CD4-positive, alpha-beta T cell treated with Interleukin-1 beta for 1 hour (primary cell): ENCODE measurements at regions not wholly inside any gene's neighbourhood (a gene's known extent, or its start where the extent isn't known, plus 50 kb on each side); places are given as distances from the start of the nearest gene placed in this dataset.
"Not testable (repeated sequence)": the region's sequence is repeated elsewhere in the genome, so short reads cannot be mapped to it uniquely, and the experiment has no call there.

ENCODE experiments used
- DNase-seq, 2 donors: peaks; one replicate each; pipeline ENCODE4 v3.0.0-alpha.2; 2020 to 2022

GRCh38 chr16:55044201-55044975, 113.7 kb downstream of the IRX5 start:
- DNase-seq, result no peak

- DNase-seq, result no peak
These were observed 114.7 kb downstream of the IRX5 start for GRCh38 chr16:55045329-55045728.

GRCh38 chr16:55045756-55046460, 115.2 kb downstream of the IRX5 start:
- DNase-seq, result no peak

- no peak for DNase-seq
These were observed 115.8 kb downstream of the IRX5 start for GRCh38 chr16:55046513-55046912.

- DNase-seq, result no peak
These were observed 116.3 kb downstream of the IRX5 start for GRCh38 chr16:55046916-55047315.

GRCh38 chr16:55047331-55047730, 116.7 kb downstream of the IRX5 start:
- no peak for DNase-seq

- no peak for DNase-seq
These were observed 117.3 kb downstream of the IRX5 start for GRCh38 chr16:55047903-55048497.

- DNase-seq, result no peak
These were observed 118.1 kb downstream of the IRX5 start for GRCh38 chr16:55048745-55049144.

- no peak for DNase-seq
These were observed 121.1 kb downstream of the IRX5 start for GRCh38 chr16:55051571-55052347.

GRCh38 chr16:55052348-55052734, 121.7 kb downstream of the IRX5 start:
- no peak for DNase-seq

GRCh38 chr16:55052741-55053415, 122.2 kb downstream of the IRX5 start:
- no peak for DNase-seq

GRCh38 chr16:55055262-55055661, 124.6 kb downstream of the IRX5 start:
- DNase-seq, result no peak

GRCh38 chr16:55056585-55057401, 126.1 kb downstream of the IRX5 start:
- DNase-seq, result no peak

- DNase-seq, result no peak
These were observed 127.2 kb downstream of the IRX5 start for GRCh38 chr16:55057866-55058265.

- no peak for DNase-seq
These were observed 127.9 kb downstream of the IRX5 start for GRCh38 chr16:55058576-55058975.

GRCh38 chr16:55059146-55059545, 128.5 kb downstream of the IRX5 start:
- DNase-seq, result no peak

- DNase-seq, result no peak
These were observed 130.5 kb downstream of the IRX5 start for GRCh38 chr16:55061126-55061525.

GRCh38 chr16:55062442-55062841, 131.8 kb downstream of the IRX5 start:
- no peak for DNase-seq

GRCh38 chr16:55072976-55073375, 142.3 kb downstream of the IRX5 start:
- DNase-seq, result no peak

GRCh38 chr16:55073830-55074229, 143.2 kb downstream of the IRX5 start:
- DNase-seq, result no peak

- not testable (repeated sequence) for DNase-seq
These were observed 144.5 kb downstream of the IRX5 start for GRCh38 chr16:55075208-55075607.

GRCh38 chr16:55076053-55076452, 145.4 kb downstream of the IRX5 start:
- no peak for DNase-seq
